Activated naive CD4-positive, alpha-beta T cell treated with anti-CD3 and anti-CD28 coated beads for 36 hours (primary cell): ENCODE measurements at regions not wholly inside any gene's neighbourhood (a gene's known extent, or its start where the extent isn't known, plus 50 kb on each side); places are given as distances from the start of the nearest gene placed in this dataset.

ENCODE experiments used
- CTCF ChIA-PET: fragments of 350-600 bp; sonication (Branson Sonifier 250); formaldehyde crosslinking; loops from one replicate; lab custom pipeline; 2021; ENCODE audit warnings: antibody characterized with exemption; lab: Charles Lee
- DNase-seq: peaks from one replicate; pipeline ENCODE4 v3.0.0-alpha.2; 2020
- H3K27ac Mint-ChIP-seq: one replicate; pipeline ENCODE4 v1.8.0; 2021; ENCODE audit warnings: mild to moderate bottlenecking, mixed read lengths
- H3K27me3 Mint-ChIP-seq: one replicate; pipeline ENCODE4 v1.8.0; 2021; ENCODE audit warnings: low read depth, mixed read lengths
- H3K36me3 Mint-ChIP-seq: one replicate; pipeline ENCODE4 v1.8.0; 2021; ENCODE audit warnings: low read depth, mixed read lengths
- H3K4me1 Mint-ChIP-seq: one replicate; pipeline ENCODE4 v1.8.0; 2021; ENCODE audit warnings: low read depth, mixed read lengths
- H3K4me3 Mint-ChIP-seq: one replicate; pipeline ENCODE4 v1.8.0; 2021; ENCODE audit warnings: mild to moderate bottlenecking, moderate library complexity, mixed read lengths
- H3K9me3 Mint-ChIP-seq: one replicate; pipeline ENCODE4 v1.8.0; 2021; ENCODE audit warnings: mixed read lengths
- intact Hi-C: fragments of 100-400 bp; cut with micrococcal nuclease; formaldehyde crosslinking; loops from one replicate; pipeline ENCODE4 v1.15.1; 2023

DNA sequence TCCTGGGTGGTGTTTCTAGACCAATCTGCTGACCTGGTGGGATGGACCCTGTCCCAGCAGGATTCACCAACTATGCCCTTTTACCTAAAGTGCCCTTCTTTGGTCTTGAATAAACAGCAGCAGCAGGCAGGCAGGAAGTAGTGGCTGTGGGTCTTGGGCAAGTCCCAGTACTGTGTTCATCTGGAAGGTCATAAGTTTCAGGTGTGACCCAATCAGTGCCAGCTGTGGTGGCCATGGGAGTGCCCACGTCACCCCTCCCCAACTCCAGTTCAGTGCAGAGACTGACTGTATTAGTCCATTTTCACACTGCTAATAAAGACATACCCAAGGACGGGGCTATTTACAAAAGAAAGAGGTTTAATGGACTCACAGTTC lies 148.3 kb upstream of the SRD5A2 start:
- Mint-ChIP-seq H3K9me3 (peaks cover 4% of the 10 kb centered on the region), H3K4me1 (no peaks in the 10 kb centered on the region), H3K36me3 (no peaks in the 10 kb centered on the region), H3K27ac (no peak overlapping the region), H3K4me3 (no peak overlapping the region), H3K27me3 (no peaks in the 10 kb centered on the region)
- DNase-seq, result no peak
- CTCF ChIA-PET, result interaction anchor here (1.5 kb wide), 1 partner anchor 68 kb away, joined by 3 read pairs; no protein-coding TSS in a partner anchor
- intact Hi-C loops, result no loop called here

GRCh38 chr2:31728406-31729064 lies 147.8 kb upstream of the SRD5A2 start:
- H3K27me3 Mint-ChIP-seq, result no peaks in the 10 kb centered on the region
- no peaks in the 10 kb centered on the region for H3K4me1 Mint-ChIP-seq
- intact Hi-C loops, result no loop called here
- peaks cover 4% of the 10 kb centered on the region for H3K9me3 Mint-ChIP-seq
- H3K27ac Mint-ChIP-seq, result no peak overlapping the region
- CTCF ChIA-PET, result no interaction called here
- H3K4me3 Mint-ChIP-seq, result no peak overlapping the region
- no peak for DNase-seq
- no peaks in the 10 kb centered on the region for H3K36me3 Mint-ChIP-seq

GRCh38 chr2:31726457-31726856 lies 145.7 kb upstream of the SRD5A2 start:
- intact Hi-C loops, result no loop called here
- CTCF ChIA-PET, result no interaction called here
- H3K27ac Mint-ChIP-seq, result no peak overlapping the region
- no peaks in the 10 kb centered on the region for H3K36me3 Mint-ChIP-seq
- H3K4me3 Mint-ChIP-seq, result no peak overlapping the region
- H3K4me1 Mint-ChIP-seq, result no peaks in the 10 kb centered on the region
- DNase-seq, result no peak
- no peaks in the 10 kb centered on the region for H3K27me3 Mint-ChIP-seq
- peaks cover 4% of the 10 kb centered on the region for H3K9me3 Mint-ChIP-seq

GRCh38 chr2:31725444-31725843 lies 144.7 kb upstream of the SRD5A2 start:
- H3K9me3 Mint-ChIP-seq, result peaks cover 7% of the 10 kb centered on the region
- no peak overlapping the region for H3K4me3 Mint-ChIP-seq
- H3K27me3 Mint-ChIP-seq, result no peaks in the 10 kb centered on the region
- H3K27ac Mint-ChIP-seq, result no peak overlapping the region
- no peaks in the 10 kb centered on the region for H3K4me1 Mint-ChIP-seq
- DNase-seq, result no peak
- H3K36me3 Mint-ChIP-seq, result no peaks in the 10 kb centered on the region
- intact Hi-C loops, result no loop called here
- CTCF ChIA-PET, result interaction anchor here (0.7 kb wide), 1 partner anchor 42 kb away, joined by 3 read pairs; no protein-coding TSS in a partner anchor

DNA sequence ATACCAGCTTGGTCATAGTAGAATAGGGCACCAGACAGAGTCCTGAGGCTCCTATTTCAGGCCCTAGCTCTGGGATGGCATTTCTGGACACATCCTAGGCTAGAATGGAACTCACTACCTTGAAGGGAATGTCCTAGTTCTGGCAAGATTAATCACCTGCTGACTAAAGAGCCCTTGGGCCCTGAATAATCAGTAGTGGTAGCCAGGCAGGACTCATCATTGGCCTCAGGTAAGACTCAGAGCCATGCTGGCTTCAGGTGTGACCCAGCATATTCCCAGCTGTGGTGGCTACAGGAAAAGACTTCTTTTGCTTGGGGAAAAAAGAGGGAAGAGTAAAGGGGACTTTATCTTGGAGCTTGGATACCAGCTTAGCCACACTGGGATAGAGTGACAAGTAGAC lies 131.0 kb upstream of the SRD5A2 start:
- Mint-ChIP-seq H3K9me3 (peaks cover 3% of the 10 kb centered on the region), H3K27me3 (no peaks in the 10 kb centered on the region), H3K27ac (no peak overlapping the region), H3K36me3 (no peaks in the 10 kb centered on the region), H3K4me3 (no peak overlapping the region), H3K4me1 (no peaks in the 10 kb centered on the region)
- CTCF ChIA-PET, result no interaction called here
- intact Hi-C loops, result no loop called here
- no peak for DNase-seq

- intact Hi-C loops, result no loop called here
- CTCF ChIA-PET, result no interaction called here
- no peaks in the 10 kb centered on the region for H3K36me3 Mint-ChIP-seq
- no peak overlapping the region for H3K27ac Mint-ChIP-seq
- no peak overlapping the region for H3K4me3 Mint-ChIP-seq
- DNase-seq, result no peak
- H3K9me3 Mint-ChIP-seq, result peaks cover 3% of the 10 kb centered on the region
- no peaks in the 10 kb centered on the region for H3K27me3 Mint-ChIP-seq
- no peaks in the 10 kb centered on the region for H3K4me1 Mint-ChIP-seq
These were observed 129.4 kb upstream of the SRD5A2 start for GRCh38 chr2:31710121-31710520.

DNA sequence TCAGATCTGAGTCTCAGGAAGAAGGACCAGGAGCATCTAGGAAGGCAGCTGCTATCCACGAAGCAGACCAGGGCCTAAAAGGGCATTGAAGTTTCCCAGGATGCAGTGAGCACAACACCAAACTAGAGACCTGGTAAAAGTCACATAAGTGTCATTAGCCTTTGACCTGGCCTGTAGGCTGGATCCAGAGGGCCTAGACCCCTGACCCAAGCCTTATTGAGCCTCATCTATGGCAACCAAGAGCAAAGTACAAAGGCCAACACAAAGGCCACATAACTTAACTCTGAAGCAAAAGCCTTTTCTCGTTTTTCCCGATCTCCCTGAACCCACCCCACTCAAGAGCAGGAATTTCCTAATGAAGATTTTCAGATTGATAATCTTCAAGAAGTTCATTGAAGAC lies 127.3 kb upstream of the SRD5A2 start:
- H3K27ac Mint-ChIP-seq, result no peak overlapping the region
- peaks cover 3% of the 10 kb centered on the region for H3K9me3 Mint-ChIP-seq
- CTCF ChIA-PET, result no interaction called here

GRCh38 chr2:31704561-31705212 lies 123.9 kb upstream of the SRD5A2 start:
- H3K27me3 Mint-ChIP-seq, result no peaks in the 10 kb centered on the region
- peaks cover 14% of the 10 kb centered on the region for H3K9me3 Mint-ChIP-seq
- intact Hi-C loops, result no loop called here
- H3K27ac Mint-ChIP-seq, result no peak overlapping the region
- H3K36me3 Mint-ChIP-seq, result no peaks in the 10 kb centered on the region
- no peak overlapping the region for H3K4me3 Mint-ChIP-seq
- CTCF ChIA-PET, result interaction anchor here (0.6 kb wide), 1 partner anchor 731 kb away, joined by 3 read pairs; no protein-coding TSS in a partner anchor
- DNase-seq, result no peak
- H3K4me1 Mint-ChIP-seq, result no peaks in the 10 kb centered on the region

More for the DNA sequence above, 127.3 kb upstream of the SRD5A2 start:
- Mint-ChIP-seq H3K27me3 (no peaks in the 10 kb centered on the region), H3K4me3 (no peak overlapping the region), H3K4me1 (no peaks in the 10 kb centered on the region), H3K36me3 (no peaks in the 10 kb centered on the region)
- intact Hi-C loops, result loop anchor here (1.0 kb wide), 1 partner anchor 15 kb away; no protein-coding TSS in a partner anchor
- DNase-seq, result no peak

DNA sequence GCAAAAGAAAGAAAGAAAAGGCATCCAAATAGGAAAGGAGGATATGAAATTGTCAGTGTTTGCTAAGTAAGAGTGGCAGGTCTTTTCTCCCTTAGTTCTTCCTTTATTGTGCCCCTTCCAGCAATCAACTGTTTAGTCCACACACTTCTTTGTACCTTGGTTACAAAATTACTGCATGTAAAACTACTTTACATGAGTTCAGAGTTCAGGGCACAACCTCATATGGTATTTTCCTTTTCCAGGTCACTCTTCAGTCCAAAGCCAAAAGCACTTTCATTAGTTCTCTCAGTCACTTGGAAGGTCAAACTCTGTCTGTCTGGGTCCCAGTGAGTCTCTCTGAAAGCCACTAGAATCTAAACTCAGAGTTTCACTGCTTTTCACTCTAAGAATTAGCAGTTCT lies 122.5 kb upstream of the SRD5A2 start:
- intact Hi-C loops, result no loop called here
- H3K4me1 Mint-ChIP-seq, result no peaks in the 10 kb centered on the region
- H3K27me3 Mint-ChIP-seq, result no peaks in the 10 kb centered on the region
- H3K4me3 Mint-ChIP-seq, result no peak overlapping the region
- peaks cover 4% of the 10 kb centered on the region for H3K36me3 Mint-ChIP-seq
- CTCF ChIA-PET, result no interaction called here
- DNase-seq, result no peak
- peaks cover 23% of the 10 kb centered on the region for H3K9me3 Mint-ChIP-seq
- H3K27ac Mint-ChIP-seq, result no peak overlapping the region

GRCh38 chr2:31698722-31699121 lies 118.0 kb upstream of the SRD5A2 start:
- Mint-ChIP-seq H3K36me3 (peaks cover 8% of the 10 kb centered on the region), H3K4me3 (no peak overlapping the region), H3K27ac (no peak overlapping the region), H3K27me3 (no peaks in the 10 kb centered on the region), H3K4me1 (no peaks in the 10 kb centered on the region), H3K9me3 (peaks cover 48% of the 10 kb centered on the region)
- DNase-seq, result no peak
- CTCF ChIA-PET, result no interaction called here
- intact Hi-C loops, result no loop called here

DNA sequence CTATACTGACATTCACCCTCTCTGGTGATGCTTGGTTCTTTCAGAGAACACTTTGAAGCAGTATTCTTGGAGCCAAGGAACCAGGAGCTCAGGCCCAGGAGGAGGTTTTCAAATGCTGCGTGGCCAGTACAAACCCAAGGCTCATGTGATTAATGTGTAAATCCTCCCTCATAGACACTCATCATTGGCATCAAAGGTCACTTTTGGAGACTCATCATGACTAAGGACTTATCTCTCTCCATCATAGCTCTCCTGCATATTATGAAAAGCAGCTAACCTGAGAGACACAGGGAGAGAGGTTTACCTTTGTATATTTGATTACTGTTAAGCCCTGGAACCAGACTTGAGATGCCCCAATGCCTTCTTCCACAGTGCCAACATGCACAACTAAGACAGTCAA lies 115.3 kb upstream of the SRD5A2 start:
- no peaks in the 10 kb centered on the region for H3K4me1 Mint-ChIP-seq
- H3K4me3 Mint-ChIP-seq, result no peak overlapping the region
- CTCF ChIA-PET, result no interaction called here

DNA sequence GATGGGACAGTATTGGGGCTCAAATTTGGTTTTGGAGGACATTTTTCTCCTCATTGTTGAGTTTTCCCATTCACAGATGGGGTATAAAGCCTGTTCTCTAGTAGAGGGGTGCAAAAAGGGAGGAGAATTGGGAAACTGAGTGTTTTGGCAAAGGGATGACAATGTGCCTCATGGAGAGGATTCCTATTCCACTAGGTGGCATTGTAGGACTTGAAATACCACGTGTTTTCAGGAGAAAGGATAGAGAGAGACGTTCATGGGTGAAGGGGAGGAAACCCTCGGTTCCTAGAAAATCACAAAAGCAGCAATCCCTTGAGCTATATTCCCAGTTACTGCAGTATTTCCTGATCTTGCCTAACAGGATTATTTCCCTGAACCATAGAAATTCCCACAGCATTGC lies 113.7 kb upstream of the SRD5A2 start:
- no peak overlapping the region for H3K4me3 Mint-ChIP-seq
- no peaks in the 10 kb centered on the region for H3K4me1 Mint-ChIP-seq
- peaks cover 46% of the 10 kb centered on the region for H3K9me3 Mint-ChIP-seq
- H3K27ac Mint-ChIP-seq, result no peak overlapping the region
- DNase-seq, result no peak
- no peaks in the 10 kb centered on the region for H3K27me3 Mint-ChIP-seq
- intact Hi-C loops, result loop anchor here (5.0 kb wide), 1 partner anchor 143 kb away; no protein-coding TSS in a partner anchor
- H3K36me3 Mint-ChIP-seq, result peaks cover 10% of the 10 kb centered on the region
- CTCF ChIA-PET, result interaction anchor here (0.6 to 1.0 kb wide), 3 partner anchors 12 to 487 kb away, joined by 3 to 5 read pairs (median 4); no protein-coding TSS in a partner anchor

More for the DNA sequence above, 115.3 kb upstream of the SRD5A2 start:
- intact Hi-C loops, result no loop called here
- Mint-ChIP-seq H3K9me3 (peaks cover 50% of the 10 kb centered on the region), H3K27me3 (no peaks in the 10 kb centered on the region), H3K27ac (no peak overlapping the region), H3K36me3 (peaks cover 11% of the 10 kb centered on the region)
- DNase-seq, result no peak

DNA sequence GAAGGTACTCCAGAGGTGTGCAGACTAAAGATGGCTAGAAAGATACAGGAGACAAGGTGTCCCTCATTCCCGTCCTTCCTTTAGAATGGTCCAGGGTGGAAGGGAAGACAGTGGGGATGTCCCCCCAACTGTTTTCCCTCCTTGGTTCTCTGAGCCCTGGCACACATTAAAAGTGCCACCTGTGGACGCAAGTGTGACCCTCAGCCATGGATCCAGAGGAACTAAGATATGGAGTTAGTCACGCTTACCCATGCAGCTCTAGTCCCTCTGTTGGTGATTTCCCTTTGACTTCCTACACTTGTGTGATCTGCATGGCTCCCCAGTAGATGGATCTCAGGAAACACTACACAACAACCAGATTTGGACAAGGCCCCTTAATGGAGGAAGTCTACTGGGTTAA lies 113.1 kb upstream of the SRD5A2 start:
- CTCF ChIA-PET, result interaction anchor here (1.0 kb wide), 1 partner anchor 143 kb away, joined by 4 read pairs; no protein-coding TSS in a partner anchor
- H3K27me3 Mint-ChIP-seq, result no peaks in the 10 kb centered on the region
- H3K4me1 Mint-ChIP-seq, result no peaks in the 10 kb centered on the region
- peaks cover 44% of the 10 kb centered on the region for H3K9me3 Mint-ChIP-seq
- H3K36me3 Mint-ChIP-seq, result peaks cover 7% of the 10 kb centered on the region
- no peak overlapping the region for H3K4me3 Mint-ChIP-seq
- no peak overlapping the region for H3K27ac Mint-ChIP-seq
- DNase-seq, result peak; percentile 8
- intact Hi-C loops, result loop anchor here (5.0 kb wide), 1 partner anchor 143 kb away; no protein-coding TSS in a partner anchor
